22Rv1 (cell line): ENCODE measurements at regions not wholly inside any gene's neighbourhood (a gene's known extent, or its start where the extent isn't known, plus 50 kb on each side); places are given as distances from the start of the nearest gene placed in this dataset.

Experiments
- ZFX ChIP-seq: fragments of 450-650 bp; IDR thresholded peaks from 2 replicates; pipeline ENCODE4 v1.6.1; 2017; ENCODE audit warnings: antibody characterized with exemption, borderline replicate concordance
- TF ChIP-seq, protein P1 (sequence below): fragments of 450-650 bp; IDR thresholded peaks from 2 replicates; pipeline ENCODE4 v1.5.1; 2017; ENCODE audit warnings: mild to moderate bottlenecking

DNA sequence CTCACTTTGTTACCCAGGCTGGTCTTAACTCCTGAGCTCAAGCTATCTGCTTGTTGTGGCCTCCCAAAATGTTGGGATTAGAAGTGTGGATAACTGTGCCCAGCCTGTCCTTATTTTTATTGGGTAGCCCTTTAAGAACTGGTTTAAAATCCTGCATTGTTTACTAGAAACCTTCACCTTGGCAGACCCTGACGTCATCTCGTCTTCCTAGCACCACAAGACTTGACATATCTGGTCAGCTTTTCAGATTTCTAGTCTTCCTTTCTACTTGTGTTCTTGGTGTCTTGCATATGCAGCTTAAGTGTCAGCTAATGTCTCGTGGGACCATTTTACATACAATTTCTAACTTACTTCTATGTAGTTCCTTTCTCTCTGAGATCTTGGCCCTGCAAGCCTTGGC, 258.9 kb downstream of the IZUMO3 start:
- TF ChIP-seq, protein P1, sequence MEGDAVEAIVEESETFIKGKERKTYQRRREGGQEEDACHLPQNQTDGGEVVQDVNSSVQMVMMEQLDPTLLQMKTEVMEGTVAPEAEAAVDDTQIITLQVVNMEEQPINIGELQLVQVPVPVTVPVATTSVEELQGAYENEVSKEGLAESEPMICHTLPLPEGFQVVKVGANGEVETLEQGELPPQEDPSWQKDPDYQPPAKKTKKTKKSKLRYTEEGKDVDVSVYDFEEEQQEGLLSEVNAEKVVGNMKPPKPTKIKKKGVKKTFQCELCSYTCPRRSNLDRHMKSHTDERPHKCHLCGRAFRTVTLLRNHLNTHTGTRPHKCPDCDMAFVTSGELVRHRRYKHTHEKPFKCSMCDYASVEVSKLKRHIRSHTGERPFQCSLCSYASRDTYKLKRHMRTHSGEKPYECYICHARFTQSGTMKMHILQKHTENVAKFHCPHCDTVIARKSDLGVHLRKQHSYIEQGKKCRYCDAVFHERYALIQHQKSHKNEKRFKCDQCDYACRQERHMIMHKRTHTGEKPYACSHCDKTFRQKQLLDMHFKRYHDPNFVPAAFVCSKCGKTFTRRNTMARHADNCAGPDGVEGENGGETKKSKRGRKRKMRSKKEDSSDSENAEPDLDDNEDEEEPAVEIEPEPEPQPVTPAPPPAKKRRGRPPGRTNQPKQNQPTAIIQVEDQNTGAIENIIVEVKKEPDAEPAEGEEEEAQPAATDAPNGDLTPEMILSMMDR: no peak
- no peak for TF ChIP-seq ZFX
